ENCODE measurements at regions not wholly inside any gene's neighbourhood (a gene's known extent, or its start where the extent isn't known, plus 50 kb on each side); places are given as distances from the start of the nearest gene placed in this dataset.
"Not testable (repeated sequence)": the region's sequence is repeated elsewhere in the genome, so short reads cannot be mapped to it uniquely, and the experiment has no call there.

DNA sequence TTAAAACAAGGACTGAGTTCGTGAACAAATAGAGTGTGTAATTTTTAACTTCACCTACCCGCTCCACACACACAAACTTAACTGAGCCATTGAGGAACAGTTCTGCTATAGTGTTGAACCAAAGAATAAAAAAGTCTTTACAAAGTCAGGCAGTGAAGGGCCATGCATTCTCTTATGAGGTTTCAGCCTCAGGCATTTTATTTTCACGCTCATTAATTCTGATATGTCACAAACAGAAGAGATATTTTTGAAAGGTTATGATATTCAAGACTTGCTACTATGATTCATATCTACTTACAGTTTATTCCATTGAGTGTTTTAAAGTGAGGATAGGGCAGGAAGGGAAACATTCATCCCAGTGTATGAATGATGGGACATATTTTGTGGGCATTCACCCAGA, 282.2 kb downstream of the SLITRK5 start:
- TF ChIP-seq, protein P1, sequence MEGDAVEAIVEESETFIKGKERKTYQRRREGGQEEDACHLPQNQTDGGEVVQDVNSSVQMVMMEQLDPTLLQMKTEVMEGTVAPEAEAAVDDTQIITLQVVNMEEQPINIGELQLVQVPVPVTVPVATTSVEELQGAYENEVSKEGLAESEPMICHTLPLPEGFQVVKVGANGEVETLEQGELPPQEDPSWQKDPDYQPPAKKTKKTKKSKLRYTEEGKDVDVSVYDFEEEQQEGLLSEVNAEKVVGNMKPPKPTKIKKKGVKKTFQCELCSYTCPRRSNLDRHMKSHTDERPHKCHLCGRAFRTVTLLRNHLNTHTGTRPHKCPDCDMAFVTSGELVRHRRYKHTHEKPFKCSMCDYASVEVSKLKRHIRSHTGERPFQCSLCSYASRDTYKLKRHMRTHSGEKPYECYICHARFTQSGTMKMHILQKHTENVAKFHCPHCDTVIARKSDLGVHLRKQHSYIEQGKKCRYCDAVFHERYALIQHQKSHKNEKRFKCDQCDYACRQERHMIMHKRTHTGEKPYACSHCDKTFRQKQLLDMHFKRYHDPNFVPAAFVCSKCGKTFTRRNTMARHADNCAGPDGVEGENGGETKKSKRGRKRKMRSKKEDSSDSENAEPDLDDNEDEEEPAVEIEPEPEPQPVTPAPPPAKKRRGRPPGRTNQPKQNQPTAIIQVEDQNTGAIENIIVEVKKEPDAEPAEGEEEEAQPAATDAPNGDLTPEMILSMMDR (IDR thresholded peaks at IDR 0.05; ENCODE audit: extremely low read depth, missing control alignments), result no peak
- no peak for DNase-seq (ENCODE audit: low spot score)

DNA sequence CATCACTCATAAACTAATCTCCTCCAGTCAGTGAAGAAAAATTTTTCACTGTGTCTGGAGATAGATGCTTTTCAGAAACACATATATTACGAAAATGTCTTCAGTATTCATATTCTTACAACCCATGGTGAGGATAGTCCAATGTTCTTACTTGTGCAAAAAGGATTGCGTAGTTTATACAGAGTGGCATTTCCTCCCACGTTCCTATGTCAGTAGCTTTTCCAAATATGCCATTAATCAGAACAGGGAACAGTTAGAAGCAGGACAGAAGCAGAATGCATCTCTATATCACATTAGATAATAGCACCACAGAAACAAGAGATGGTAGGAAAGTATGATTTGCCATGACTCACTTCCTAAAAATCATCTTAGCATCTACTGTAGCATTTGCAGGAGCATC, 282.9 kb downstream of the SLITRK5 start:
- no peak for DNase-seq (ENCODE audit: low spot score)
- TF ChIP-seq, protein P1 (IDR thresholded peaks at IDR 0.05; ENCODE audit: extremely low read depth, missing control alignments), result no peak

DNA sequence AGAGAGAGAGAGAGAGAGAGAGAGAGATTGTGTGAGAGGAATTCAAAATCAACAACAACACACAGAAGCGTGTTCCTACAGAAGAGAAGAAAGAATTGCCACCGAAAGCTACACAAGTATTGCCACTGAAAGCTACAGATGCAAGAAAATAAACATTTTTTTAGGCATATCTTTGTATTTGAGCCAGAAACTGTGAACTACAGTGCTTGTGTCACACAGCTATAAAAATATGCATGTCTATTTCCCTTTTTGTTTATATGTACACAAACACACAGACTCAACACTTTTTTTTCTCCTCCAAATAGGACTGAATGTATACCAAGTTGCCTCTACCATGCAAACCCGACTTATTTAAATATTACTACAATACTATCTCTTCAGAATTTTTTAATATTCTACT, 290.4 kb downstream of the SLITRK5 start:
- TF ChIP-seq, protein P1 (IDR thresholded peaks at IDR 0.05; ENCODE audit: extremely low read depth, missing control alignments), result no peak
- no peak for DNase-seq (ENCODE audit: low spot score)

DNA sequence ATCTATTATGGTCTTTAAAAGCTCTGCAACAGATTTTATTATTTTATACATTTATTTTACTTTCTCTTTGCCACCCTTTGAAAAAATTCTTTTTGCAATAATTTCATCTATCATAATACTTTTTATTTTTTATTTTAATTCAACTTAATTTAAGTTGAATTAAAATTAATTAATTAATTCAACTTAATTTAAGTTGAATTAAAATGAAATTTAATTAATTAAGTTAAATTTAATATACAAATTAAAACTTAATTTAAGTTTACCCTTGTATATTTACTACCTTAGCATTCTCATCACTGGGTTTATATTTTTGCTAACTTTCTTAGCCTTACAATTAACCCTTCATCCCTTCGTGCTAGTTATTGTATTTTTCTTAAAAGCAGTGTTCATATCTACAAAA, 301.4 kb downstream of the SLITRK5 start:
- TF ChIP-seq, protein P1 (IDR thresholded peaks at IDR 0.05; ENCODE audit: extremely low read depth, missing control alignments), result no peak
- DNase-seq (ENCODE audit: low spot score), result no peak

DNA sequence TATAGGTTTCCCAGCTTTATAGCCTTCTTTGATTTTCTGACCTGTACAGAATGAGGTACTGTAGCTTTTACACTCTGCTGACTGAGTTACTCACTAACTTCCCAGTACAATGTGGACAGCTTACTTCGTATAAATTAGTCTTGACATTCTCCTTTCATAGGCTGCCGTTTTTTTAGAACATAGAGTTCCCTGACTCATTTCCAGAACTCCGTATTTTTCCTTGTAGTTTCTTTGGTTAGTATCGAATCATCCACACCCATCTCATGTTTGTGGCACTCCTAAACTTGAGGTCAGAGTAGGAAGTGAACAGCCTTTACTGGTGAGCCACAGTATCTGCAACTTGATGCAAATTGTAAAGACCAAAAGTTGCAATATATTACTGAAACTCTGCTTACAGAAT, 303.9 kb downstream of the SLITRK5 start:
- no peak for DNase-seq (ENCODE audit: low spot score)
- TF ChIP-seq, protein P1 (IDR thresholded peaks at IDR 0.05; ENCODE audit: extremely low read depth, missing control alignments), result no peak

DNA sequence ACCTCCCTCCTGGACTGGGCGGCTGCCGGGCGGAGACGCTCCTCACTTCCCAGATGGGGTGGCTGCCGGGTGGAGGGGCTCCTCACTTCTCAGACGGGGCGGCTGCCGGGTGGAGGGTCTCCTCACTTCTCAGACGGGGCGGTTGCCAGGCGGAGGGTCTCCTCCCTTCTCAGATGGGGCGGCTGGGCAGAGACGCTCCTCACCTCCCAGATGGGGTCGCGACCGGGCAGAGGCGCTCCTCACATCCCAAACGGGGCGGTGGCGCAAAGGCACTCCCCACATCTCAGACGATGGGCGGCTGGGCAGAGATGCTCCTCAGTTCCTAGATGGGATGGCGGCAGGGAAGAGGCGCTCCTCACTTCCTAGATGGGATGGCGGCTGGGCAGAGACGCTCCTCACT, 305.5 kb downstream of the SLITRK5 start:
- DNase-seq (ENCODE audit: low spot score), result not testable (repeated sequence)

DNA sequence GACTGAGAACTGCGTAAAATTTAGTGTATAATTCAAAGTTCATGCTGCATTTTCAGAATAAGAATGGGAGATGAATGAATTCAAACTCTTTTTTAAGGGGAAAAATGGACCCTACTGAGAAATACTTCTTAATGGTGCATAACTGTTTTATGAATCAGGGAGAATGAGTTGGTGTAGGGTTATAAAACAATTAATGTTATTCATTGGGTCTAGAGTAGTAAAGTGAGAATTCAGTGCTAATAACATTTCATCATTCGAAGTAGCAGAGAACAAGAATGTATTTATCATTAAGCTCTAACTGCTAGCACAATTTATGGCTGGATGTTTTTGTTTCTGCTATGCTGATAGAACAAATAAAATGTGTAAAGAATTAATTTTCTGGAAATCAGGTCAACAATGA, 310.2 kb downstream of the SLITRK5 start:
- TF ChIP-seq, protein P1 (IDR thresholded peaks at IDR 0.05; ENCODE audit: extremely low read depth, missing control alignments), result no peak
- DNase-seq (ENCODE audit: low spot score), result no peak

DNA sequence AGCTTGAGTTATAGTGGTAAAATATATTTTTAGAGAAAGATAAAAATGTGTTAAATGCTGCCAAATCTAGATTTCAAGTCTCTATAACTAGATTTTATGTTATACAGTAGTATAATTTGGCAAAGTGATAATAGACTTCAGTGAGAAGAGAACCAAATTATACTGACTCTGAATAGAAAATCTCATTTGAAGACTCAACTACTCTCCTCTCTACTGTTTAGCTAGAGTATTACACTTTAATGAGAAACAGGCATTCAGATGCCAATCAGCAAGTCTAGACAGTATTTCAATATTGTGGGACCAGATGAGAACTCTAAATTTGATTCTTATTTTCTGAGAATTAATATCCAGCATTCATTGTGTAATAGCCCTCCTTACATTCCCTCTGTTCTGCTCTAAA, 311.2 kb downstream of the SLITRK5 start:
- no peak for DNase-seq (ENCODE audit: low spot score)
- TF ChIP-seq, protein P1 (IDR thresholded peaks at IDR 0.05; ENCODE audit: extremely low read depth, missing control alignments), result no peak
